Neural cell (in vitro differentiated cells): ENCODE measurements at regions not wholly inside any gene's neighbourhood (a gene's known extent, or its start where the extent isn't known, plus 50 kb on each side); places are given as distances from the start of the nearest gene placed in this dataset.

Experiments
- H2AFZ ChIP-seq: fragments of 200-600, 300-800 bp; sonication (generic), shearing (Covaris generic); 2 replicates; pipeline ENCODE4 v1.6.0; 2014; ENCODE audit warnings: low read depth, mild to moderate bottlenecking, antibody characterized with exemption, low read length, moderate library complexity
- H3F3A ChIP-seq: fragments of 200-600 bp; shearing (Covaris generic); 2 replicates; pipeline ENCODE4 v1.6.1; 2016; ENCODE audit warnings: mild to moderate bottlenecking, moderate library complexity, mixed read lengths, antibody characterized with exemption, low read length; ENCODE audit not compliant: insufficient read depth, poor library complexity, severe bottlenecking
- H3K27ac ChIP-seq: fragments of 200-600, 300-800 bp; sonication (generic), shearing (Covaris generic); 2 replicates; pipeline ENCODE4 v1.5.1; 2014; ENCODE audit warnings: mild to moderate bottlenecking, low read length, moderate library complexity
- H3K27me3 ChIP-seq: fragments of 300-800, 200-600 bp; sonication (generic), shearing (Covaris generic); 2 replicates; pipeline ENCODE4 v1.6.0; 2014; ENCODE audit warnings: mild to moderate bottlenecking, low read depth, low read length, moderate library complexity; ENCODE audit not compliant: insufficient read depth
- H3K36me3 ChIP-seq: fragments of 300-800, 200-600 bp; sonication (generic), shearing (Covaris generic); 2 replicates; pipeline ENCODE4 v1.5.1; 2014; ENCODE audit warnings: mild to moderate bottlenecking, antibody characterized with exemption, low read length, moderate library complexity; ENCODE audit not compliant: insufficient read depth
- H3K4me2 ChIP-seq: fragments of 300-800, 200-600 bp; sonication (generic), shearing (Covaris generic); 2 replicates; pipeline ENCODE4 v1.6.0; 2014; ENCODE audit warnings: mild to moderate bottlenecking, low read length
- H3K4me3 ChIP-seq: fragments of 300-800, 200-600 bp; sonication (generic), shearing (Covaris generic); 2 replicates; pipeline ENCODE4 v1.5.1; 2014; ENCODE audit warnings: mild to moderate bottlenecking, low read length, moderate library complexity
- H3K79me2 ChIP-seq: fragments of 200-600 bp; shearing (Covaris generic); replicated peaks from 2 replicates; pipeline ENCODE4 v1.6.0; 2014; ENCODE audit warnings: mild to moderate bottlenecking, low read length, moderate library complexity; ENCODE audit not compliant: insufficient read depth
- H3K9ac ChIP-seq: fragments of 300-800, 200-600 bp; sonication (generic), shearing (Covaris generic); 2 replicates; pipeline ENCODE4 v1.6.1; 2016; ENCODE audit warnings: mild to moderate bottlenecking, low read length, mixed read lengths
- H3K9me2 ChIP-seq: fragments of 200-600 bp; shearing (Covaris generic); 2 replicates; pipeline ENCODE4 v1.6.1; 2016; ENCODE audit warnings: mild to moderate bottlenecking, low read length, mixed read lengths; ENCODE audit not compliant: insufficient read depth
- H3K9me3 ChIP-seq: fragments of 200-600, 300-800 bp; sonication (generic), shearing (Covaris generic); 2 replicates; pipeline ENCODE4 v1.6.1; 2016; ENCODE audit warnings: mild to moderate bottlenecking, mixed run types, low read length, moderate library complexity, mixed read lengths
- H4K20me1 ChIP-seq: fragments of 200-600 bp; shearing (Covaris generic); 2 replicates; pipeline ENCODE4 v1.6.1; 2016; ENCODE audit warnings: mild to moderate bottlenecking, mixed run types; ENCODE audit not compliant: insufficient read depth
- EP300 ChIP-seq: fragments of 450-650 bp; conservative IDR thresholded peaks from 2 replicates; pipeline ENCODE4 v1.6.1; 2014; ENCODE audit warnings: antibody characterized with exemption, mild to moderate bottlenecking, moderate library complexity; ENCODE audit not compliant: poor library complexity, severe bottlenecking
- EZH2 ChIP-seq: fragments of 200-600, 300-800 bp; shearing (Covaris generic), sonication (generic); IDR thresholded peaks from 2 replicates; pipeline ENCODE4 v1.6.1; 2014; ENCODE audit warnings: antibody characterized with exemption, low read length, borderline replicate concordance, mild to moderate bottlenecking; ENCODE audit not compliant: insufficient read depth, poor library complexity, severe bottlenecking
- MXI1 ChIP-seq: fragments of 450-650 bp; conservative IDR thresholded peaks from 2 replicates; pipeline ENCODE4 v1.6.1; 2014; ENCODE audit warnings: antibody characterized with exemption, mild to moderate bottlenecking; ENCODE audit not compliant: poor library complexity, severe bottlenecking
- POLR2AphosphoS5 ChIP-seq: IDR thresholded peaks from 2 replicates; pipeline ENCODE4 v1.6.1; 2012
- RAD21 ChIP-seq: fragments of 450-650 bp; conservative IDR thresholded peaks from 2 replicates; pipeline ENCODE4 v1.6.1; 2014; ENCODE audit warnings: antibody characterized with exemption, mild to moderate bottlenecking, moderate library complexity
- SMC3 ChIP-seq: fragments of 450-650 bp; conservative IDR thresholded peaks from 2 replicates; pipeline ENCODE4 v1.6.1; 2014; ENCODE audit warnings: antibody characterized with exemption, mild to moderate bottlenecking, moderate library complexity; ENCODE audit not compliant: poor library complexity
- TAF1 ChIP-seq: IDR thresholded peaks from 2 replicates; pipeline ENCODE4 v1.6.1; 2012; ENCODE audit warnings: low read depth
- TF ChIP-seq, protein P1 (sequence below): fragments of 450-650 bp; IDR thresholded peaks from 2 replicates; pipeline ENCODE4 v1.5.1; 2014; ENCODE audit warnings: antibody characterized with exemption, mild to moderate bottlenecking, moderate library complexity; ENCODE audit not compliant: poor library complexity, severe bottlenecking
- TF ChIP-seq, protein P2 (sequence below): IDR thresholded peaks from 2 replicates; pipeline ENCODE4 v1.6.1; 2012; ENCODE audit warnings: borderline replicate concordance

DNA sequence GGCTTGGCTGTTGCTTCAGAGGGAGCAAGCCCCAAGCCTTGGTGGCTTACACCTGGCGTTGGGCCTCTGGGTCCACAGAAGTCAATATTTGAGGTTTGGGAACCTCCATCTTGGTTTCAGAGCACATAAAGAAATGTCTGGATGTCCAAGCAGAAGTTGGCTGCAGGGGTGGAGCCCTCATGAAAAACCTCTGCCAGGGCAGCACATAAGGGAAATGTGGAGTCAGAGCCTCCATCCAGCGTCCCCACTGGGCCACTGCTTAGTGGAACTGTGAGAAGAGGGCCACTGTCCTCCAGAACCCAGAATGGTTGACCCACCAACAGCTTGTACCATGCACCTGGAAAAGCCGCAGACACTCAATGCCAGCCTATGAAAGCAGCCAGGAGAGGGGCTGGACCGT lies 573.5 kb upstream of the ZWINT start:
- no peaks in the 10 kb centered on the region for H4K20me1 ChIP-seq
- no peaks in the 10 kb centered on the region for H3K27me3 ChIP-seq
- no peak overlapping the region for H3K9ac ChIP-seq
- H3K27ac ChIP-seq = no peak overlapping the region
- no peak overlapping the region for H2AFZ ChIP-seq
- no peaks in the 10 kb centered on the region for H3K9me2 ChIP-seq
- H3K9me3 ChIP-seq = peaks cover 4% of the 10 kb centered on the region
- H3K79me2 ChIP-seq = no peaks in the 10 kb centered on the region
- H3K4me3 ChIP-seq = no peak overlapping the region
- TF ChIP-seq TAF1 = no peak
- TF ChIP-seq, protein P1, sequence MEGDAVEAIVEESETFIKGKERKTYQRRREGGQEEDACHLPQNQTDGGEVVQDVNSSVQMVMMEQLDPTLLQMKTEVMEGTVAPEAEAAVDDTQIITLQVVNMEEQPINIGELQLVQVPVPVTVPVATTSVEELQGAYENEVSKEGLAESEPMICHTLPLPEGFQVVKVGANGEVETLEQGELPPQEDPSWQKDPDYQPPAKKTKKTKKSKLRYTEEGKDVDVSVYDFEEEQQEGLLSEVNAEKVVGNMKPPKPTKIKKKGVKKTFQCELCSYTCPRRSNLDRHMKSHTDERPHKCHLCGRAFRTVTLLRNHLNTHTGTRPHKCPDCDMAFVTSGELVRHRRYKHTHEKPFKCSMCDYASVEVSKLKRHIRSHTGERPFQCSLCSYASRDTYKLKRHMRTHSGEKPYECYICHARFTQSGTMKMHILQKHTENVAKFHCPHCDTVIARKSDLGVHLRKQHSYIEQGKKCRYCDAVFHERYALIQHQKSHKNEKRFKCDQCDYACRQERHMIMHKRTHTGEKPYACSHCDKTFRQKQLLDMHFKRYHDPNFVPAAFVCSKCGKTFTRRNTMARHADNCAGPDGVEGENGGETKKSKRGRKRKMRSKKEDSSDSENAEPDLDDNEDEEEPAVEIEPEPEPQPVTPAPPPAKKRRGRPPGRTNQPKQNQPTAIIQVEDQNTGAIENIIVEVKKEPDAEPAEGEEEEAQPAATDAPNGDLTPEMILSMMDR = no peak
- TF ChIP-seq RAD21 = no peak
- TF ChIP-seq SMC3 = no peak
- TF ChIP-seq EZH2 = no peak
- TF ChIP-seq EP300 = no peak
- TF ChIP-seq MXI1 = no peak
- TF ChIP-seq, protein P2, sequence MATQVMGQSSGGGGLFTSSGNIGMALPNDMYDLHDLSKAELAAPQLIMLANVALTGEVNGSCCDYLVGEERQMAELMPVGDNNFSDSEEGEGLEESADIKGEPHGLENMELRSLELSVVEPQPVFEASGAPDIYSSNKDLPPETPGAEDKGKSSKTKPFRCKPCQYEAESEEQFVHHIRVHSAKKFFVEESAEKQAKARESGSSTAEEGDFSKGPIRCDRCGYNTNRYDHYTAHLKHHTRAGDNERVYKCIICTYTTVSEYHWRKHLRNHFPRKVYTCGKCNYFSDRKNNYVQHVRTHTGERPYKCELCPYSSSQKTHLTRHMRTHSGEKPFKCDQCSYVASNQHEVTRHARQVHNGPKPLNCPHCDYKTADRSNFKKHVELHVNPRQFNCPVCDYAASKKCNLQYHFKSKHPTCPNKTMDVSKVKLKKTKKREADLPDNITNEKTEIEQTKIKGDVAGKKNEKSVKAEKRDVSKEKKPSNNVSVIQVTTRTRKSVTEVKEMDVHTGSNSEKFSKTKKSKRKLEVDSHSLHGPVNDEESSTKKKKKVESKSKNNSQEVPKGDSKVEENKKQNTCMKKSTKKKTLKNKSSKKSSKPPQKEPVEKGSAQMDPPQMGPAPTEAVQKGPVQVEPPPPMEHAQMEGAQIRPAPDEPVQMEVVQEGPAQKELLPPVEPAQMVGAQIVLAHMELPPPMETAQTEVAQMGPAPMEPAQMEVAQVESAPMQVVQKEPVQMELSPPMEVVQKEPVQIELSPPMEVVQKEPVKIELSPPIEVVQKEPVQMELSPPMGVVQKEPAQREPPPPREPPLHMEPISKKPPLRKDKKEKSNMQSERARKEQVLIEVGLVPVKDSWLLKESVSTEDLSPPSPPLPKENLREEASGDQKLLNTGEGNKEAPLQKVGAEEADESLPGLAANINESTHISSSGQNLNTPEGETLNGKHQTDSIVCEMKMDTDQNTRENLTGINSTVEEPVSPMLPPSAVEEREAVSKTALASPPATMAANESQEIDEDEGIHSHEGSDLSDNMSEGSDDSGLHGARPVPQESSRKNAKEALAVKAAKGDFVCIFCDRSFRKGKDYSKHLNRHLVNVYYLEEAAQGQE = no peak
- TF ChIP-seq POLR2AphosphoS5 = no peak
- no peaks in the 10 kb centered on the region for H3K36me3 ChIP-seq
- no peaks in the 10 kb centered on the region for H3F3A ChIP-seq
- H3K4me2 ChIP-seq = no peak overlapping the region

DNA sequence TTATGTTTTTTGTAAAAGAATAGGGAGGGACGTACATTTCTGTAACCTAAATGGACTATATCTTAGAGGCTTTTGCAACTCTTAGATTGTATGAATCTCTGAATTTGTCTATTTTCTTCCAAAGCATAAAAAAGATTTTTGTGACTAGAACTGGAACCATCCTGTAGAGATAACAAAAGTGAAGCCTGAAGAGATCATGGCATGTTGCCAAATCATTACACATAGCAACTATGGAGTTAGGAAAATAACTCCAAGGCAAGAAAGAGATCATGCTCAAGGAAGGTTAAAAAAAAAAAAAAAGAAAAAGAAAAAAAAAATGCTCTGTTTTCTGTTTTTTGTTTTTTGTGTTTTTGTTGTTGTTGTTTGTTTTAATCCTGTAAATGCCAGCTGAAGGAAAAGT lies 567.7 kb upstream of the ZWINT start:
- H4K20me1 ChIP-seq = no peaks in the 10 kb centered on the region
- H3F3A ChIP-seq = no peaks in the 10 kb centered on the region
- no peak overlapping the region for H3K27ac ChIP-seq
- no peak overlapping the region for H2AFZ ChIP-seq
- H3K4me3 ChIP-seq = no peak overlapping the region
- TF ChIP-seq, protein P1 = no peak
- no peak for TF ChIP-seq POLR2AphosphoS5
- TF ChIP-seq, protein P2 = no peak
- no peak for TF ChIP-seq EP300
- TF ChIP-seq MXI1 = no peak
- TF ChIP-seq SMC3 = no peak
- no peak for TF ChIP-seq TAF1
- TF ChIP-seq RAD21 = no peak
- TF ChIP-seq EZH2 = no peak
- H3K79me2 ChIP-seq = no peaks in the 10 kb centered on the region
- no peaks in the 10 kb centered on the region for H3K9me3 ChIP-seq
- no peaks in the 10 kb centered on the region for H3K27me3 ChIP-seq
- H3K4me2 ChIP-seq = no peak overlapping the region
- H3K9me2 ChIP-seq = no peaks in the 10 kb centered on the region
- H3K36me3 ChIP-seq = no peaks in the 10 kb centered on the region
- no peak overlapping the region for H3K9ac ChIP-seq
